Gastroesophageal sphincter (tissue), 3 donors: ENCODE measurements at regions not wholly inside any gene's neighbourhood (a gene's known extent, or its start where the extent isn't known, plus 50 kb on each side); places are given as distances from the start of the nearest gene placed in this dataset.

Experiments
- POLR2A ChIP-seq, 2 donors: fragments of 450-650 bp; IDR thresholded peaks; one replicate each; pipeline ENCODE4 v1.6.1; 2017; ENCODE audit warnings: antibody characterized with exemption in 2 of 2, mild to moderate bottlenecking in 2 of 2, moderate library complexity in 1 of 2
- TF ChIP-seq, protein P1 (sequence below), 4 experiments: fragments of 200-600 bp in 2 of 4; fragments of 450-650 bp in 2 of 4; sonication (generic) in 1 of 4; IDR thresholded peaks; one replicate each; pipeline ENCODE4 v1.5.1; 2017 to 2019; ENCODE audit warnings: antibody characterized with exemption in 4 of 4, mild to moderate bottlenecking in 2 of 4, moderate library complexity in 2 of 4

DNA sequence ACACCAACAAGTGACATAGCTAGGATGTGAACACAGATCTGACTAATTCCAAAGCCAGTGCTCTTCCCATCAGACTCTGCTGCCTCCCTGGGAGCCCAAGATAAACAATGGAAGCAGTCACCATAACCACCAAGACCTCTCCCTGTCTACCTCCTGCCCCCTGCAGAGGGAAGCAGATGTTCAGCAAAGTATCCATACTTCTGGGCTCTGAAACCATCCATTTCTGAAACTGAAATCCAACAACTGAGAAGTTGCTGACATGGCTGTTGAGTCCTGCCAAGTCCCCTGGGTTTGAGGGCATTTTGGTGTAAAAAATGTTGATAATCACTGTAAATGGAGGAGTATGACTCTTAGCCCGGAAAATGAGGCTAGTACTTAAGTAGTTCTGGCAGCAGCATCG lies 102.1 kb downstream of the TYW3 start:
- TF ChIP-seq POLR2A (IDR thresholded peaks at IDR 0.05): no peak
- TF ChIP-seq, protein P1, sequence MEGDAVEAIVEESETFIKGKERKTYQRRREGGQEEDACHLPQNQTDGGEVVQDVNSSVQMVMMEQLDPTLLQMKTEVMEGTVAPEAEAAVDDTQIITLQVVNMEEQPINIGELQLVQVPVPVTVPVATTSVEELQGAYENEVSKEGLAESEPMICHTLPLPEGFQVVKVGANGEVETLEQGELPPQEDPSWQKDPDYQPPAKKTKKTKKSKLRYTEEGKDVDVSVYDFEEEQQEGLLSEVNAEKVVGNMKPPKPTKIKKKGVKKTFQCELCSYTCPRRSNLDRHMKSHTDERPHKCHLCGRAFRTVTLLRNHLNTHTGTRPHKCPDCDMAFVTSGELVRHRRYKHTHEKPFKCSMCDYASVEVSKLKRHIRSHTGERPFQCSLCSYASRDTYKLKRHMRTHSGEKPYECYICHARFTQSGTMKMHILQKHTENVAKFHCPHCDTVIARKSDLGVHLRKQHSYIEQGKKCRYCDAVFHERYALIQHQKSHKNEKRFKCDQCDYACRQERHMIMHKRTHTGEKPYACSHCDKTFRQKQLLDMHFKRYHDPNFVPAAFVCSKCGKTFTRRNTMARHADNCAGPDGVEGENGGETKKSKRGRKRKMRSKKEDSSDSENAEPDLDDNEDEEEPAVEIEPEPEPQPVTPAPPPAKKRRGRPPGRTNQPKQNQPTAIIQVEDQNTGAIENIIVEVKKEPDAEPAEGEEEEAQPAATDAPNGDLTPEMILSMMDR (IDR thresholded peaks at IDR 0.05): no peak
